DOHH2 (cell line): ENCODE measurements at regions not wholly inside any gene's neighbourhood (a gene's known extent, or its start where the extent isn't known, plus 50 kb on each side); places are given as distances from the start of the nearest gene placed in this dataset.

Source experiments
- H3F3A ChIP-seq: fragments of 200-600 bp; sonication (generic), shearing (Covaris generic); 2 replicates; pipeline ENCODE4 v1.6.0; 2016; ENCODE audit warnings: antibody characterized with exemption, mild to moderate bottlenecking; ENCODE audit not compliant: control insufficient read depth, insufficient read depth
- H3K27ac ChIP-seq: fragments of 200-600 bp; sonication (generic); 2 replicates; pipeline ENCODE4 v1.5.1; 2014; ENCODE audit warnings: low read depth, mild to moderate bottlenecking, low read length, moderate library complexity
- H3K27me3 ChIP-seq: fragments of 200-600 bp; sonication (generic); 2 replicates; pipeline ENCODE4 v1.6.1; 2014; ENCODE audit warnings: mild to moderate bottlenecking, low read length, mixed read lengths; ENCODE audit not compliant: control insufficient read depth
- H3K36me3 ChIP-seq: fragments of 200-600 bp; sonication (generic); 2 replicates; pipeline ENCODE4 v1.6.1; 2014; ENCODE audit warnings: mild to moderate bottlenecking, low read length, moderate library complexity, mixed read lengths; ENCODE audit not compliant: control insufficient read depth
- H3K4me1 ChIP-seq: fragments of 200-600 bp; sonication (generic); 2 replicates; pipeline ENCODE4 v1.6.1; 2014; ENCODE audit warnings: mild to moderate bottlenecking, low read length, mixed read lengths; ENCODE audit not compliant: control insufficient read depth
- H3K4me2 ChIP-seq: fragments of 200-600 bp; sonication (generic); 2 replicates; pipeline ENCODE4 v1.6.0; 2014; ENCODE audit warnings: mild to moderate bottlenecking, low read length, moderate library complexity
- H3K4me3 ChIP-seq: fragments of 200-600 bp; sonication (generic); 2 replicates; pipeline ENCODE4 v1.5.1; 2014; ENCODE audit warnings: mild to moderate bottlenecking, low read length, mixed read lengths
- H3K79me2 ChIP-seq: fragments of 200-600 bp; sonication (generic); 2 replicates; pipeline ENCODE4 v1.6.1; 2014; ENCODE audit warnings: mild to moderate bottlenecking, low read length, mixed read lengths; ENCODE audit not compliant: control insufficient read depth
- H3K9me2 ChIP-seq: fragments of 200-600 bp; sonication (generic); replicated peaks from 2 replicates; pipeline ENCODE4 v1.6.1; 2014; ENCODE audit warnings: mild to moderate bottlenecking, low read length, mixed read lengths; ENCODE audit not compliant: control insufficient read depth
- H3K9me3 ChIP-seq: fragments of 200-600 bp; sonication (generic); 2 replicates; pipeline ENCODE4 v1.6.1; 2014; ENCODE audit warnings: antibody characterized with exemption, low read length, mixed read lengths; ENCODE audit not compliant: control insufficient read depth, insufficient read depth
- H4K20me1 ChIP-seq: fragments of 200-600 bp; sonication (generic); 2 replicates; pipeline ENCODE4 v1.6.0; 2014; ENCODE audit warnings: low read depth, mild to moderate bottlenecking, antibody characterized with exemption, low read length, moderate library complexity; ENCODE audit not compliant: control insufficient read depth, insufficient read depth
- CTCF ChIP-seq: fragments of 200-600 bp; sonication (generic); IDR thresholded peaks from one replicate; pipeline ENCODE4 v1.5.1; 2014; ENCODE audit warnings: antibody characterized with exemption, mild to moderate bottlenecking, low read depth, low read length; ENCODE audit not compliant: poor library complexity, severe bottlenecking
- EZH2phosphoT487 ChIP-seq: fragments of 200-600 bp; sonication (generic); IDR thresholded peaks from 2 replicates; pipeline ENCODE4 v1.6.1; 2017; ENCODE audit warnings: borderline replicate concordance, mild to moderate bottlenecking, antibody characterized with exemption, low read length, moderate library complexity, mixed read lengths

- H3K27me3 ChIP-seq: no peaks in the 10 kb centered on the region
- H3K79me2 ChIP-seq: no peaks in the 10 kb centered on the region
- no peak for TF ChIP-seq EZH2phosphoT487
- TF ChIP-seq CTCF: no peak
- H3F3A ChIP-seq: no peaks in the 10 kb centered on the region
- no peaks in the 10 kb centered on the region for H3K9me3 ChIP-seq
- no peak overlapping the region for H3K4me2 ChIP-seq
- H3K9me2 ChIP-seq: no peaks in the 10 kb centered on the region
- no peak overlapping the region for H3K4me3 ChIP-seq
- no peaks in the 10 kb centered on the region for H4K20me1 ChIP-seq
- H3K36me3 ChIP-seq: no peaks in the 10 kb centered on the region
- H3K4me1 ChIP-seq: no peaks in the 10 kb centered on the region
- no peak overlapping the region for H3K27ac ChIP-seq
Observed at GRCh38 chr5:167918813-167919483, 372.5 kb upstream of the WWC1 start.

GRCh38 chr5:167920589-167920988 is 370.9 kb upstream of the WWC1 start:
- Histone ChIP-seq H3K27ac (no peak overlapping the region), H3K4me2 (no peak overlapping the region), H3K27me3 (no peaks in the 10 kb centered on the region), H3K36me3 (no peaks in the 10 kb centered on the region), H3K4me1 (no peaks in the 10 kb centered on the region), H3K79me2 (no peaks in the 10 kb centered on the region), H3F3A (no peaks in the 10 kb centered on the region), H4K20me1 (no peaks in the 10 kb centered on the region), H3K9me2 (no peaks in the 10 kb centered on the region), H3K9me3 (no peaks in the 10 kb centered on the region), H3K4me3 (no peak overlapping the region)
- no peak for TF ChIP-seq EZH2phosphoT487
- TF ChIP-seq CTCF: no peak

GRCh38 chr5:167921796-167922195 is 369.6 kb upstream of the WWC1 start:
- H3K27ac ChIP-seq: no peak overlapping the region
- H4K20me1 ChIP-seq: no peaks in the 10 kb centered on the region
- H3K79me2 ChIP-seq: no peaks in the 10 kb centered on the region
- H3K36me3 ChIP-seq: no peaks in the 10 kb centered on the region
- no peaks in the 10 kb centered on the region for H3F3A ChIP-seq
- no peaks in the 10 kb centered on the region for H3K4me1 ChIP-seq
- TF ChIP-seq CTCF: no peak
- TF ChIP-seq EZH2phosphoT487: no peak
- no peaks in the 10 kb centered on the region for H3K9me2 ChIP-seq
- H3K4me2 ChIP-seq: no peak overlapping the region
- no peak overlapping the region for H3K4me3 ChIP-seq
- H3K9me3 ChIP-seq: no peaks in the 10 kb centered on the region
- no peaks in the 10 kb centered on the region for H3K27me3 ChIP-seq
